ENCODE measurements at regions not wholly inside any gene's neighbourhood (a gene's known extent, or its start where the extent isn't known, plus 50 kb on each side); places are given as distances from the start of the nearest gene placed in this dataset.
"Not testable (repeated sequence)": the region's sequence is repeated elsewhere in the genome, so short reads cannot be mapped to it uniquely, and the experiment has no call there.

DNA sequence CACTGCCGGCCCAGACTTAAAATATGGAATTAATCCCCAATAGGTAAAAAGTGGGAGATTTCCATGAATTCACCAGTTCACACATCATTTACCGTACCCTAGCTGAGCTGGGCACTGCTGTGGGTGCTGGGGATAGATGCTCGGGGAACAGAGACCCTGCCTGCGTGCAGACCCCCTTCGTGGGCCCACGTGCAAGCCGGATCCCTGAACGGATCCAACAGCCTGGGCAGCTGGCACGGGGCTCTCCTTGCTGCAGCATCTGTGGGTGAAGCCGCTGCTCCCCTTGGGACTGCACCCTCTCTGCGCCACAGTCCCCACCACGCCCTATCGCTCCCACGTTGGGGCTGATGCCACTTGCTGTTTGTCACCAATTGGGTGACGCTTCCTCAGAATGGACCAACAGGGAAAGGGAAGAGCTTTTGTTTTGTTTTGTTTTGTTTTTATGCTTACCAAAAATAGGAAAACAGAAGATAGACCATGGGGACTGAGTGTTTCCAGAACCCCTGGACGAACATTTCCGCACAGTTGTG is 279.7 kb upstream of the SFSWAP start:
- not testable (repeated sequence) for DNase-seq (ENCODE audit: low read depth)

DNA sequence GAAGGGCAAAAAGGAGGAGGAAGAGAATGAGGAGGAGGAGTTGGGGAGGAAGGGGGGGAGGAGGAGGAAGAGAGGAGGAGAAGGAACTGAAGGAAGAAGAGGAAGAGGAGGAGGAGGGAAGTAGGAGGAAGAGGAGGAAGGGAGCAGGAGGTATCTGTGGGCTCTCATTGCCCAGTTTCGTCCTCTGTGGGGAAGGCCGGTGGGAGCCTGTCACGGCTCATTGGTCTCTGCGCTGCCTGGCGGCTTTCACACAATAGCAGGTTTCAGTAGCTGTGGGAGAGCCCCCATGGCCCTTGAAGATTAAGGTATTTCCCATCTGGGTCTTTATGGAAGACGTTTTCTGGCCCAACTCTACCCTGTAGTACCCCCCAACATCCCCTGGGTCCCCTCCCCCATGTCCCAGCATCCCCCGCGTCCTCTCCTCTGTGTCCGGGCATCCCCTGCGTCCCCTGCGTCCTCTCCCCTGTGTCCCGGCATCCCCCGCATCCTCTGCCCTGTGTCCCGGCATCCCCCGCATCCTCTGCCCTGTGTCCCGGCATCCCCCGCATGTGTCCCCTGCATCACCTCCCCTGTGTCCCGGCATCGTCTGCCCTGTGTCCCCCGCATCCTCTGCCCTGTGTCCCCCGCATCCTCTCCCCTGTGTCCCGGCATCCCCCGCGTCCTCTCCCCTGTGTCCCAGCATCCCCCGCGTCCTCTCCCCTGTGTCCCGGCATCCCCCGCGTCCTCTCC is 278.2 kb upstream of the SFSWAP start:
- no peak for DNase-seq (ENCODE audit: low read depth)

DNA sequence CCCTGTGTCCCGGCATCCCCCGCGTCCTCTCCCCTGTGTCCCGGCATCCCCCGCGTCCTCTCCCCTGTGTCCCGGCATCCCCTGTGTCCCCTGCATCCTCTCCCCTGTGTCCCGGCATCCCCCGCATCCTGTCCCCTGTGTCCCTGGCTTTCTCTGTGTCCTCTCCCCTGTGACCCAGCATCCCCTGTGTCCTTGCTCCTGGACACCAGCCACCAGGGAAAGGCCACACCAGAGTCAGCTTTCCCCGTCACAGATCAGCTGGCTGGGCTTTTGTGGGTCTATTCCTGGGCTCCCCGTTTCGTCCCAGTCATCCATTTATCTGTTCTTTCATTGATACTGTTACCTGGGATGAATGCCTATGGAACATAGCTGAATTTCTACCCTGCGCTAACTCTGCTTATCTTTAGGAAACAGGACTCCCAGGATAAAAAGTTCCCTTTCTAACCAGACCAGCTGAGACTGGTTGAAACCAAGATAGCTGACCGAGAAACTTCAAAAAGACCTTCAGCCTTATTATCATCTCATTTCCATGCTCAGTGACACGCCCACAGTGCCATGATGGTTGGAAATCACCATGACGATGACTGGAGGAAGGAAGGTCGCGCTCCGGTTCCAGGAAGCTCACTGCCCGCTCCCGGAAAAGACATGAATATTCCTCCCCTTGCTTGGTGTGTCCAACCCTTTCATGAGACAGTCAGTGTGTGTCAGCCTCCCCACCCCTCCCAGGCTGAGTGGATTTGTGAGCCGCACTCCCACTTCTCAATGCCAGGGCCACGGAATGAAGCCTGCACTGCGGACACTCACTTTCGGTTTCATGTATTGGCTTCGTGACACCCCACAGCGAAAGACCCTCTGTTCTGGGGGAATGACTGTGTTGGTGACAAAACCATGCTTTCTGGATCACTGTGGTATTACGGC is 276.4 kb upstream of the SFSWAP start:
- no peak for DNase-seq (ENCODE audit: low read depth)

GRCh38 chr12:131436922-131437705 is 273.8 kb upstream of the SFSWAP start:
- no peak for DNase-seq (ENCODE audit: low read depth)

DNA sequence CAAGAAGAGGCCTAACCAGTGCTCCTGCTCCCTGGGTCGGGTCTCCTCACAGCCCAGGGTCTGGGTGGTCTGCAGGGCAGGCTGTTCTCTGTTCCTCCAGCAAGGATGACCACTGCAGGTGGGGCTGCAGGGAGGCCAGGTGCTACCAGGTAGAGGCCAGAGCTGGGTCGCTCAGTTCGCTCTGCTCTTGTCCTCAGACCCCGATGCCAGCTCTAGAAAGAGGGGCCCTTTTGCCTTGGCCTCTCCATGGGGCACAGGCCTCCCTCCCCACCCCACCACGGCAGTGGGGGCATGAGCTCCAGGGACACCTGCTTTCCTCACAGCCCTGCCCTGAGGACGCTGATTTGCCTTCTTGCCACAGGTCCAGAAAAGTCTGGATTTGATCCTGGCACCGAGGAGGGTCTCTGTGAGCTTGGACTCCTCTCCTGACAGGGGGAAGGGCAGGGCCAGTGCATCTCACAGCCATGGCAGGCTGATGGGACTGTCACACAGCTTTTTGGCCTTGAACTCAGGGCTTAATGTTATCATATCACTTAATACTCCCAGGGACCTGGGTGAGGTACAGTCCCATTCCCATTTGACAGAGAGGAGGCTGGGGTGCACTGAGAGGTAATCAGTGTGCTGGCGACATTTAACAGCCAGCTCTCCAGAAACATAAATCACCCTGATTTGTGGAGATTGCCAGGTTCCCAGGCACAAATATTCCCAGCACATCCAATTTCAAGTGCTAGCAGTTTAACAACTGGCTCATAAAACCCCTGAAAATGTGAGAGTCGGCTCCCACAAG is 273.0 kb upstream of the SFSWAP start:
- no peak for DNase-seq (ENCODE audit: low read depth)

DNA sequence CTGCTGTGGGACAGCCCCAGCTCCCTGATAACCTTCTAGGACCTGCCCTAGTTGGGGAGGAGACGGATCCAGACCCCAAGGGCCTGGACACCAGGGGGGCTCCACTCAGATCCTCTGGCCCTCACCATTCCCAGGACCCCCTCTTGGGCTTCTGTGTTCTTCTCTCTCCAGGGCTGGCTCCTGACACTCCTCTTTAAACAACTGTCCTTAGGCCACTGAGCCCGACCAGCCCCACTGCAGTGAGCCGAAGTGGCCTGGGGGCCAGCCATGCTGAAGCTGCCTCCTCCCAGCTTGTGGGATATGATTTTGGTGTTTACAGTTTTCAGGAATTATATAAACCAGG is 272.4 kb upstream of the SFSWAP start:
- DNase-seq (ENCODE audit: low read depth) = not testable (repeated sequence)

DNA sequence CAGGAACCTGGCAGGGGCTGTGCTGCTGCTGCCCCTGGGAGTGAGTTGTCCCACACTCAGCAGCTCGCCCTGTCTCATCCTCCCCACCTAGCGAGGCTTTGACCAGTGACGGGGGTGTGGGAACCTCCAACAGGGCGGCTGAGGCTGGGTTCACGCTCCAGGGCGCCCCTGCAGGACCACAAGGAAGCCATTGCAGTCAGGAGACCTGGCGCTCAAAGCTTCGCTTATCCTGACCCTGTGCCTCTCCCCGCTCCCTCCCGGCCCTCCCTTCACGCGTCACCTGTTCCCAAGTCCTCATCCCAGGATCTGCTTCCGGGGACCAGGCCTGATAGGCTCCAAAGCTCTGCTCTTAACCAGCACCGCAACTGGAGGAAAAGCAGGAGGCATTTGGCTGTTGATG is 272.0 kb upstream of the SFSWAP start:
- no peak for DNase-seq (ENCODE audit: low read depth)

GRCh38 chr12:131439752-131440151 is 271.1 kb upstream of the SFSWAP start:
- not testable (repeated sequence) for DNase-seq (ENCODE audit: low read depth)

DNA sequence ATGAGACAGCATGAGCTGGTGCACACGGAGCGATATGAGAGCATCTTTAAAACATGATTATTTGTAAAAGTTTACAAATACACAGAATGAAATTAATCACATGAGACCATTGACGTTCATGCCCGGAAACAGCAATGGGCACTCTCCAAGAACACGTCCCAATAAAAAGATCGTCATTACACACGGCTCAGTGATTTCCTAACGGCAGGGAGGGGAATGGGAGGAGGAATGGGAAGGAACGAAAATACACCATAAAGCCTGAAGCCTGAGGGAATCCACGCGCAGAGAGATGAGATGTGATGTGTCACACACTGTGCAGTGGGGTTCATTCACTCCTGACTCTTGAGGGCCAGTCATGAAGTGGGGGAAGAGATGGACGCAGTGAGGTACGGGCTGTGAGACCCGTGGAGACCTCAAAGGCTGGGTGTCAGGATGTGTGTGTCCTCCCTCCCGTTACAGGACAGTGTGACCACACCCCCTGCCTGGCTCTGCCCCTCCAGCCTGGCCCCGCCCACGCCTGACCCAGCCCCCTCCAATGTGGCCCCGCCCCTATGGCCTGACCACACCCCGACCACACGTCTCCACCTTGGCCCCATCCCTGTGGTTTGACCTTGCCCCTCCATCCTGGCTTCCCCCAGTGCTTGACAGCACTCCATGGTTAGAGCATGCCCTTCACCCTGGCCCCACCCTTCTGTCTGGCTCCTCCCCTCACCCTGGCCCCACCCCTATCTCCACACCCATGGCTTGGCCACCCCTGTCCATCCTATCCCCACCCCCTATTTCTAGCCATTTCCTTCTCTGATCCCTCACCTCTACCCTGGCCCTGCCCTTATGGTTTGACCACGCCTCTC is 270.5 kb upstream of the SFSWAP start:
- DNase-seq (ENCODE audit: low read depth) = not testable (repeated sequence)

DNA sequence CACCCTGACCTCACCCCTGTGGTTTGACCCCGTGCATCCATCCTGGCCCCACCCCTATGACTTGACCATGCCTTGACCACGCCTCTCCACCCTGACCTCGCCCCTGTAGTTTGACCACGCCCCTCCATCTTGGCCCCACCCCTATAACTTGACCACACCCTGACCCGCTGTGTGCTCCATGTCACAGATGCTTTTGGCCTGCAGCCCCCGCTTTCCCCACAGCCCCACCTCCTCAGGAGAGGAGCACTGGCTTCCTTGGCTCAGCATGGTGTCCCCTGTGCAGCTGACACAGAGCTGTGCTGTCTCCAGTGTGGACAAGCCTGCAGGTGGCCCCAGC is 269.9 kb upstream of the SFSWAP start:
- DNase-seq (ENCODE audit: low read depth) = no peak

GRCh38 chr12:131441638-131442336 is 269.1 kb upstream of the SFSWAP start:
- no peak for DNase-seq (ENCODE audit: low read depth)

DNA sequence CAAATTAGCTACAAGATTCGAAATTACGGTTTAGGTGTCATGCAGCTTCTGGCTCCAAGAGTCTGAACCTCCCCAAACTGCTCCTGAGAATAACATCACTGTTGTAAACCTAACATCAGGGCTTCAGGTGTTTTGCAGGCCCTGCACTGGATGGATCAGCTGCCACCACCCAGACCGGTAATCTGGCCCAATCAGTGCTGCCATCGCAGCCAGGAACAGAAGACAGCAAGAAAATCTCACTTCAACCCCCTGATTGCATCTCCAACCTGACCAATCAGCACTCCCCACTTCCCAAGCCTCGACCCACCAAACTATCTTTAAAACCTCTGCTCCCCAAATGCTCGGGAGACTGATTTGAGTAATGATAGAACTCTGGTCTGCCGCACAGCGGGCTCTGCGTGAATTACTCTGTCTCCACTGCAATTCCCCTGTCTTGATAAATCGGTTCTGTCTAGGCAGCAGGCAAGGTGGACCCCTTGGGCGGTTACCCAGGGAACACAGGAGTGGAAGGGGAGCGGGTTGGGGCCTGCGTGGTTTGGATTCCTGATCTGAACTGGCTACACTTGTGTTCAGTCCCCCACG is 268.5 kb upstream of the SFSWAP start:
- DNase-seq (ENCODE audit: low read depth) = no peak

DNA sequence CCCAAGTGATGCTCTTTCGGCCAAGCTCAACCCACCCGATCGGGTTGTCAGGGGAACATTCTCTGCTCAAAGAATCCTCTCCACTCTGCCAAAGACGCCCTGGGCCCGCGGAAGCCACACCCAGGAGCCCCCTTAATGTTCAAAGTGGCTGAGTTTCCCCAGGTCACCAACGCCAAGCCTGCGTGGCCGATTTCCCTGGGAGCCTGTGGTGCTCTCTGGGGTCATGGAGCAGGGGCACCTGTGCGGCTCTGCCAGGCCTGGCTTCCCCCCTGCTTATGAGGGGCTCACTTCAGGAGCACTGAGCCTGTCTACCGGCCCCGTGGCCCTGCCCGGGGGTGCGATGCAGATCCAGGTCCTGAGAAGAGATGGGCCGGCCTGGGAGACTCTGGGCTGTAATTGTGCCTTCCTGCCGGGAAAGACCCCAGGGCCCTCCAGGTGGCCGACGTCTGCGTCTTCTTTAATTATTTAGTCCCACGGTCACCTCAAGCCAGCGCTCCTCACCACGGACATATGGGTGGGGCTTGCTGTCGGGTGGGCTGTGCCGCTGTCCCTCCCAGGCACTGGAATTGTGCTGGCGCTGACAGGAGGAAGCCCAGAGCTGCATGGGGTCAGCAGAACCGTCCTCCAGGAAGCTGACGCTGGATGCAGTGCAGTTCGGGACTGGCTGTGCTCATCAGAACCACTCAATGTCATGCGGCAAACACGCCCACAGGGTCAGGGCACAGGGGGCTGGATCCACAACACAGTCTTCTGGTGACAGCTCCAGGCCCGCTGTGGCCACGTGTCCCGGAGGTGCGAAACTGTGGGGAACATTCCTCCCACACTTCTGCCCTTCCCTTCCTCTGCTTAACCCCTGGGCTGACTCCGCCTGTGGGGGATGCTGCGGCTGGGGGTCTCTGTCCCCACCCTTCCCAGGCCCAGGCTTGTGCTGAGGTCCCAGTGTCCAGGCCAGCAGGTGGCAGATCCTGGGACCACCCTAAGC is 267.6 kb upstream of the SFSWAP start:
- no peak for DNase-seq (ENCODE audit: low read depth)

DNA sequence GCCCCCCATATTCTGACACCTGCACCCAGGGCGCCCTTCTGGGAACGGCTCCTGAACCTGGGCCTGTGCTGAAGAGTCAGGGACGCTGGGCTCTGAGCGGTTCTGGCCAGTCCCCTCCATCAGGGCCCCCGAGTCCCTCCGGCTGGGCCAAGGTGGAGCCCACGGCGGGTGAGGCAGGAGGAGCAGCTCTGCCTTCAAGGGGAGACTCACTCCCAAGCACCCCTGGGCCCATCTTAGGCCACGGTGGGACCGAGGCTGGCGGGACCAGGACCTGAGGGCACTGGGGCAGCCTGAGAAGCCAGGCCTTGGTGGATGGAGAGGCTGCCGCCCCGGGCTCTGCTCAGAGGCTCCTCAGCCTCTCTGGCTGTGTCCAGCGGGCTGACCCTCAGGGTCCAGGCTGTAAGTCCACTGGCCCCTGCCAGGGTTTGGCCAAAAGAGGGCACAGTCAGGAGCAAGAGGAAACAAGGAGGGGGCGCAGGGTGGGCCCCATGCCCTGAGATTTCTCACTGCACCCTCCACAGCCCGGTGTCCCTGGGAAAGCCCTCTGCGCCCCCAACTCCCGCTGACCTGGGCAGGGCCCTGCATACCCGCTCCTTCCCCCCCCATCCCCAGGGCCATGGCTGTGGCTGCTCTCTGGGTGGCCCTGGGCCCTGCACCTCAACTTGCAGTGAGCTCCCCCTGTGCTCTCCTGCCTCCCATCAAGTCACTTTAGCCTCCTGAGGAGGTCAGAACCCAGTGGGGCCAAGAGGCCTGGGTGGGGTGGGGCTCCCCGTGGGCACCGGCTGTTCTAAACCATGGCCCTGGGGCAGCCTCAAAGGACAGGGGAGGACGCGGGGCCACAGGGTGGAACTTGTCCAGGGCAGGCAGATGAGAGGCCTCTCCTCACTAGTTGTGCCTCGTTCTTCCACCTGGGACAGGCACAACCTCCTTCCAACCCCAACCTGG is 266.4 kb upstream of the SFSWAP start:
- DNase-seq (ENCODE audit: low read depth) = no peak

GRCh38 chr12:131445184-131445774 is 265.6 kb upstream of the SFSWAP start:
- no peak for DNase-seq (ENCODE audit: low read depth)

DNA sequence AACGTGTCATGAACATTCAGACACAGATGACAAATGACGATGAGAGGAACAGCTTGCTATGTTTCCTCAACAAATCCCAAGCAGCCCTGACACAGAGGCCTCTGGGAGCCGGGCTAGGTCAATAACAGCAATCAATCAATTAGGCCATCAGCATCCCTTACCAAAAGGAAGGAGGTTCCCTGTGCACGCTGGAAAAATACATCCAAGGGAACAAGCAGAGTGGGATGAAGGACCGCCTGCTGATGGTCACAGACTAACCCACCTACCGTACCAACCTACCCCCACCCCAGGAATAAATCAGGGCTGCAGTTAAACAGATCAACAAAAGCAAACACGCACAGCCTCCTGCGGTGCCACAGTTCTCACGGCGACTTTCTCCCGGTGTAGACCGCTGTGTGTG is 265.1 kb upstream of the SFSWAP start:
- DNase-seq (ENCODE audit: low read depth) = no peak
